HFFc6 (cell line): ENCODE measurements at regions not wholly inside any gene's neighbourhood (a gene's known extent, or its start where the extent isn't known, plus 50 kb on each side); places are given as distances from the start of the nearest gene placed in this dataset.

ENCODE experiments used
- DNase-seq: peaks from one replicate; pipeline ENCODE4 v3.0.0-alpha.2; 2018
- H3K27ac Mint-ChIP-seq: 2 replicates; pipeline ENCODE4 v1.8.0; 2020; ENCODE audit warnings: mild to moderate bottlenecking, mixed read lengths
- H3K27me3 Mint-ChIP-seq: 2 replicates; pipeline ENCODE4 v1.8.0; 2021; ENCODE audit warnings: mild to moderate bottlenecking, moderate library complexity, mixed read lengths; ENCODE audit not compliant: insufficient read depth
- H3K36me3 Mint-ChIP-seq: 2 replicates; pipeline ENCODE4 v1.8.0; 2021; ENCODE audit warnings: low read depth, mixed read lengths
- H3K4me1 Mint-ChIP-seq: 2 replicates; pipeline ENCODE4 v1.8.0; 2020; ENCODE audit warnings: low read depth, mixed read lengths
- H3K4me3 Mint-ChIP-seq: 2 replicates; pipeline ENCODE4 v1.8.0; 2020; ENCODE audit warnings: mild to moderate bottlenecking, moderate library complexity, mixed read lengths
- H3K9me3 Mint-ChIP-seq: 2 replicates; pipeline ENCODE4 v1.8.0; 2020; ENCODE audit warnings: mild to moderate bottlenecking, mixed read lengths
- TF ChIP-seq, protein P1 (sequence below): fragments of 200-600 bp; sonication (generic); IDR thresholded peaks from 2 replicates; pipeline ENCODE4 v1.5.0; 2021; ENCODE audit warnings: antibody characterized with exemption, mild to moderate bottlenecking

DNA sequence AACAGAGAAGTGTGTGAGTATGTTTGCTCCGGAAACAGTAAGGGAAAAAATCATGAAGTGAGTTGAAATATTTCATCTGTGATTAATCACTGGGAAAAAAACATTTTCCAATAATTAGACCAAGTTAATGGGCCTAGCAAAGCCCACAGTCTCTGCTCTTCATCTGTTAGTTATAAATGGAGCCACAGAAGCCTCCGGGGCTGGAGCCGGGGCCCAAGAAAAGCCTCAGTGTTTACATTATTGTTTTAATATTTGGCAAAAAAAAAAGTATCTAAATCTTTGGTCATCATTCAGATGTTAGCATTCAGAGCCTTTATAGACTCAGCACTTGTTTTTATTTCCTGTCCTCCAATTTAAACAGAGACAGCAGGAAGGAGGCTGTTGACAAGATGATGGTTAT is 115.0 kb downstream of the UBE2U start:
- DNase-seq = no peak
- TF ChIP-seq, protein P1, sequence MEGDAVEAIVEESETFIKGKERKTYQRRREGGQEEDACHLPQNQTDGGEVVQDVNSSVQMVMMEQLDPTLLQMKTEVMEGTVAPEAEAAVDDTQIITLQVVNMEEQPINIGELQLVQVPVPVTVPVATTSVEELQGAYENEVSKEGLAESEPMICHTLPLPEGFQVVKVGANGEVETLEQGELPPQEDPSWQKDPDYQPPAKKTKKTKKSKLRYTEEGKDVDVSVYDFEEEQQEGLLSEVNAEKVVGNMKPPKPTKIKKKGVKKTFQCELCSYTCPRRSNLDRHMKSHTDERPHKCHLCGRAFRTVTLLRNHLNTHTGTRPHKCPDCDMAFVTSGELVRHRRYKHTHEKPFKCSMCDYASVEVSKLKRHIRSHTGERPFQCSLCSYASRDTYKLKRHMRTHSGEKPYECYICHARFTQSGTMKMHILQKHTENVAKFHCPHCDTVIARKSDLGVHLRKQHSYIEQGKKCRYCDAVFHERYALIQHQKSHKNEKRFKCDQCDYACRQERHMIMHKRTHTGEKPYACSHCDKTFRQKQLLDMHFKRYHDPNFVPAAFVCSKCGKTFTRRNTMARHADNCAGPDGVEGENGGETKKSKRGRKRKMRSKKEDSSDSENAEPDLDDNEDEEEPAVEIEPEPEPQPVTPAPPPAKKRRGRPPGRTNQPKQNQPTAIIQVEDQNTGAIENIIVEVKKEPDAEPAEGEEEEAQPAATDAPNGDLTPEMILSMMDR = no peak
- peaks cover 4% of the 10 kb centered on the region; the same call in 1 of the 2 replicates for H3K27me3 Mint-ChIP-seq

DNA sequence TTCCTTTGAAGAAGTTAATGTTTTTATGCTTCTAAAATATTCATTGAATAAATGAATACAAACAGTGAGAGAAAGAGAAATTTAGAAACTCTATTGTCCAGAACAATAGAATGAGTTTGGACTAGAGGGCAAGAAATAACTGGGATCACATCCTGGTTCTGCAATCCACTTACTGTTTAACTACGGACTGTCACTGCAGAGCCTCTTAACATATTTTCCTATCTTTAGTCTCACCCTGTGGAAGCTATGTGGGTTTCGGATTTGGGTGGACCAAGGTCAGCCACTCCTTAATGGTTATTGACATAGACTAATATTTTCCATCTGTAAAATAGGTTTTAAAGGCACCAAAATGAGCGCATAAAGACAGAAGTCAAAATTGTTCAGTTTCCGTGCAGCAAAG is 116.6 kb downstream of the UBE2U start:
- DNase-seq = no peak
- Mint-ChIP-seq H3K27me3 (peaks cover 10% of the 10 kb centered on the region), H3K36me3 (no peaks in the 10 kb centered on the region), H3K9me3 (no peaks in the 10 kb centered on the region), H3K4me3 (no peak overlapping the region), H3K27ac (no peak overlapping the region), H3K4me1 (peaks cover 16% of the 10 kb centered on the region)
- TF ChIP-seq, protein P1 = no peak

More for the DNA sequence above, 115.0 kb downstream of the UBE2U start:
- Mint-ChIP-seq H3K36me3 (no peaks in the 10 kb centered on the region), H3K4me3 (no peak overlapping the region), H3K27ac (no peak overlapping the region), H3K4me1 (peaks cover 16% of the 10 kb centered on the region), H3K9me3 (no peaks in the 10 kb centered on the region)

DNA sequence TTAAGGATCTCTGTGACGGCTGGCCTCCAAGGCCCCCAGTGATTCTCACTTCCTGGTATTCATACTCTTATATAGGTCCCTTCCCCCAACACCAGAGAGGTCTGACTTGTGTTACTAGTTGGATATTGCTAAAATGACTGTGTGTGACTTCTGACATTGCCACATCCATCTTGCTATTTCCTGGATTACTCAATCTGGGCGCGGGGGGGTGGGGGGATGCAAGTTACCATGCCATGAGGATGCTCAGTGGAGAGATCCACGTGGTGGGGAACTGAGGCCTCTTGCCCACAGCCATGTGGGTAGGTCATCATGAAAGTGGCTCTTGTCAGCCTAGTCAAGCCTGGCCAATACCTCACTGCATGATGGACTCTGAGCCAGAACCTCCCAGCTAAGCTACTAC is 117.0 kb downstream of the UBE2U start:
- Mint-ChIP-seq H3K4me3 (no peak overlapping the region), H3K27me3 (peaks cover 11% of the 10 kb centered on the region), H3K9me3 (no peaks in the 10 kb centered on the region), H3K36me3 (no peaks in the 10 kb centered on the region), H3K27ac (no peak overlapping the region), H3K4me1 (peaks cover 16% of the 10 kb centered on the region)
- no peak for DNase-seq
- TF ChIP-seq, protein P1 = no peak

DNA sequence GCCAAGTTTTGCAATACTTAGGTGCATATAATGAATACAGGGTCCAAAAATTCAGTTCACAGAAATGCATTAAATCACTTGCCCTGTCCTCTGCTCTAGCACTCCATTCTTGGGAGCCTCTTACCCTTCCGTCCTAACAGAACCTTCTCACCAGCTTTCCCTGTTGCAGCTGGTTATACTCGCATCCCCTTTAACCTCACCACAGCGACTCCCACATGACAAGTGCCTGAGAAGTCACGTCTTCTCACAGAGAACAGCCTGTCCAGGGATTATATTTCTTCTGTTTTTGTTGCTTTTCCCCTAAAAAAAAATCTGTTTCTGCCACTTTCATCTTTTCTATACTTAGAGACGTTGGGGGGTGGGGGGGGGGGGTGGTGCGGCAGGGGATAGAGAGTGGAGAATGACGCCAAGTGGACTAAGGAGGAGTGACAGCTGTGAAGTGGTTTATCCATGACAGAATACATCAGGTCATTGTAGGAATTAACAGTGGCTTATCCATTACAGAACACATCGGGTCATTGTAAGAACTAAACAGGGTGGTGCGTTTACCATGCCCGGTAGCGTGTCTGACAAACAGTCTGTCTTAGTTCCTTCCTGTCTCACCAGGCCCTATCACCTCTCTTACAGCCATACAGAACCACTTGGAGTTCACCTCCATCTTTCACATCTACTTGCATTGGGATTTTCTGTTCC is 117.6 kb downstream of the UBE2U start:
- Mint-ChIP-seq H3K4me1 (peaks cover 16% of the 10 kb centered on the region), H3K36me3 (no peaks in the 10 kb centered on the region), H3K4me3 (no peak overlapping the region), H3K9me3 (no peaks in the 10 kb centered on the region), H3K27ac (no peak overlapping the region), H3K27me3 (peaks cover 12% of the 10 kb centered on the region)
- TF ChIP-seq, protein P1 = no peak
- DNase-seq = no peak

DNA sequence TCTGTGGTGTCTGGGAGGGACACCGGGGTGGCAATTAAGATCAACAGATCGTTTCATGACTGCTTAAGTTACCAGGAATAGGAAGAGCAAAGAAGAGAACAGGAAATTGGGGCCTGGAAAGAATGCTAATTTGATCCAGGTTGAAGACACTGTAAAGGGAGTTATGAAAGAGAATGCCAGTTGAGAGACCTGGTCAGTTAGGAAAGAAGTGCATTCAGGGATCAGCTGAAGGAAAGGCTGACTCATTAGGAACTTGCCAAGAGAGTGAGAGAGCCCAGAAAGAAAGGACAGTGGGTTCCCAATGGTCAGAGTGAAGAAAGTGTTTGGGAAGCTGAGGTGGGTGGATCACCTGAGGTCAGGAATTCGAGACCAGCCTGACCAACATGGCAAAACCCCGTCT is 119.6 kb downstream of the UBE2U start:
- no peak for DNase-seq
- Mint-ChIP-seq H3K27ac (no peak overlapping the region), H3K4me3 (no peak overlapping the region), H3K9me3 (no peaks in the 10 kb centered on the region), H3K36me3 (no peaks in the 10 kb centered on the region), H3K4me1 (peaks cover 15% of the 10 kb centered on the region), H3K27me3 (peaks cover 22% of the 10 kb centered on the region)
- TF ChIP-seq, protein P1 = no peak

DNA sequence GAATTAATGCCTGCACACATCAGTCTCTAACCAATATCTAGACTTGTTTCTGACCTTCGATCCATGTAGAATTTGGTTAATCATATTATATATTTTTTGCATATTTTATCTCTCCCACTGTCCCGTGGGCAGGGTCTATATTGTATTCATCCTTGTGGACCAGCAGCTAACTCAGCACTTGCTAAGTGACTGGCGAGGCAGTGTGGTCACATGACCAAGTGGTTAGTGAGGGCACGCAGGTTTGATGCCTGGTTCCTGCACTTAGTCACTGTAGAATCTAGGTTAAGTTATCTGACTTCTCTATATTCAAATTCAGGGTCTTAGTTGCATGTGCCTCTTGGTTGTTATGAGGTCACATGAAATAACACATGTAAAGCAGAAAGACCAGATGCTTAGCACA is 120.5 kb downstream of the UBE2U start:
- TF ChIP-seq, protein P1 = no peak
- no peak overlapping the region for H3K4me3 Mint-ChIP-seq
- H3K27me3 Mint-ChIP-seq = peaks cover 22% of the 10 kb centered on the region
- H3K9me3 Mint-ChIP-seq = no peaks in the 10 kb centered on the region
- H3K27ac Mint-ChIP-seq = no peak overlapping the region
- peaks cover 7% of the 10 kb centered on the region for H3K4me1 Mint-ChIP-seq
- no peaks in the 10 kb centered on the region for H3K36me3 Mint-ChIP-seq
- DNase-seq = no peak
